OCI-LY3 (cell line): ENCODE measurements at regions not wholly inside any gene's neighbourhood (a gene's known extent, or its start where the extent isn't known, plus 50 kb on each side); places are given as distances from the start of the nearest gene placed in this dataset.

Source experiments
- CTCF ChIP-seq: fragments of 200-600, 300-600 bp; sonication (generic); IDR thresholded peaks from 2 replicates; pipeline ENCODE4 v1.5.1; 2014; ENCODE audit warnings: antibody characterized with exemption, low read length, low read depth
- EZH2phosphoT487 ChIP-seq: fragments of 200-600 bp; shearing (Covaris generic); IDR thresholded peaks from 2 replicates; pipeline ENCODE4 v1.6.1; 2018; ENCODE audit warnings: antibody characterized with exemption, mixed run types, low read depth

GRCh38 chr10:100637785-100638184 lies 102.0 kb downstream of the HIF1AN start:
- peak; percentile 36 for TF ChIP-seq CTCF
- TF ChIP-seq EZH2phosphoT487: no peak
